GM18508 (cell line): ENCODE measurements at regions not wholly inside any gene's neighbourhood (a gene's known extent, or its start where the extent isn't known, plus 50 kb on each side); places are given as distances from the start of the nearest gene placed in this dataset.

Source experiments
- ATAC-seq: cut with Tn5 transposase; IDR thresholded peaks from one replicate; pipeline ENCODE4 v1.9.1; 2021; ENCODE audit warnings: moderate number of reproducible peaks; ENCODE audit not compliant: insufficient read depth, unreplicated experiment

DNA sequence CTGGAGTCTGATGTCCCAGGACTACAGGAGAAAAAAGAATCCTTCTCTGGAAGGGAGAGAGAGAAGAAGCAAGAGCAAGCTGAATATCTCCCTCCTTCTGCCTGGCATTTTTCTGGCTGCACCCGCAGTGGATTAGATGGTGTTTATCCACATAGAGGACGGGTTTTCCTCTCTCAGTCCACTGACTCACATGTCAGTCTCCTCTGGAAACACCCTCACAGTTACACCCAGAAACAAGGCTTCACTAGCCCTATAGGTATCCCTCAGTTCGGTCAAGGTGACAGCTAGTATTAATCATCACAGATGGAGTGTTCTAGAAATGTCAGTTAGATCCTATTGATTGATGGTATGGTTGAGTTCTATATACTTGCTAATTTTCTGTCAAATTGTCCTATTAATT is 87.9 kb downstream of the RHOU start:
- ATAC-seq, result no peak

DNA sequence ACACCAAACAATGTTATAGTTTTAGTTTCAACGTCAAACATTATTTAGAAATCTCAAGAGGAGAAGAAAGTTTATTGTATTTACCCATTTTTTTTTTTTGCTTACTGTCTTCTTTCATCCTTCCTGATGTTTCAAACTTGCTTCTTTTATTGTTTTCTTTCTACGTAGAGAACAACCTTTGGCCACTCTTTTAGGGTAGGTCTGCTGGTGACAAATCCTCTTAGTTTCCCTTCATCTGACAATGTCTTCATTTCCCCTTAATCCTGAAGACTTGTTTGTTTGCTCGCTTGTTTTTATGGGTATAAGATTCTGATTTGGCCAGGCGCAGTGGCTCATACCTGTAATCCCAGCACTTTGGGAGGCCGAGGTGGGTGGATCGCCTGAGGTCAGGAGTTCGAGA is 89.1 kb downstream of the RHOU start:
- ATAC-seq, result no peak

DNA sequence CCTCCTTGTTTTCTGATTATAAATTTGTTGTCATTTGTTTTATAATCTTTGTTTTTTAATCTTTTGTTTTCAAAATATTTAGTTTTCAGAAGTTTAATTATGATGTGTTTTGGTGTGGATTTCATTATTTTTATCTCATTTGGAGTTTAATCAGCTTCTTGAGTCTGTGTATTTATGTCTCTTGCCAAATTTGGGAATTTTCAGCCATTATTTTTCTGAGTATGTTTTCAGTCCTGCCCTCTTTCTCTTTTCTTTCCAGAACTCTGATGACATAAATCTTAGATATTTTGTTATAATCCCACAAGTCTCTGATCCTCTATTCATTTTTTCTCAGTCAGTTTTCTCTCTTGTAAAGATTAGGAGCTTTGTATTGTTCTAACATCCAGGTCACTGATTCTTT is 89.8 kb downstream of the RHOU start:
- no peak for ATAC-seq

DNA sequence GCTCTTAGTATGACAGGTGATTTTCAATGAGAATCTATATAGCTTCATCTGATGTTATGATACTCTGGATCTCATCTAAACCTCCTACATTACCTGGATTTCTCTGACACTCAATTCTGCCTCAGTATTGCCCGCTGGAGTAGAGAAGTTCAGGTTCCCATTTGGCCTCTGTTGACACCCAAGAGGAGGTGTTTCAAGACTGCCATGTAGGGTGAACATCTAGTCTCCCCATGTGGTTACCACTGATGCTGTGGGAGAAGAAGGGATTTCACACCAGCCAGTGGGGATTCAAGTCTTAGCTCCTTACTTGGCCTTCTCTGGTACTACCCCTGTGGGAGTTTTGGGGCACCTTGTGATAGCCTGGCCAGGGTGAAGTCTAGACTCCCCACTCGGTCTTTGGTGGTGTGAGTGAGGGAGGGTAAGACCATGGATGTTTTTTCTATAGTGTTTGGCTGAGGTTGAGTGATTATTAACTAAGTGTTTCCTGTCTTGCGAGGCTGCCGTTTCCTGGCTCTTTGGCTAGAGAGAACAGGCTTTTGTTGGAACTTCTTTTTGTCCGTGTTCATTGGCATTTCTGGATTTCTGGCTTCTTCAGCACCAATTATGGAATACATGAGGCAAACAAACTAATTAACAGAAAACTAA is 90.7 kb downstream of the RHOU start:
- peak; percentile 62 for ATAC-seq

DNA sequence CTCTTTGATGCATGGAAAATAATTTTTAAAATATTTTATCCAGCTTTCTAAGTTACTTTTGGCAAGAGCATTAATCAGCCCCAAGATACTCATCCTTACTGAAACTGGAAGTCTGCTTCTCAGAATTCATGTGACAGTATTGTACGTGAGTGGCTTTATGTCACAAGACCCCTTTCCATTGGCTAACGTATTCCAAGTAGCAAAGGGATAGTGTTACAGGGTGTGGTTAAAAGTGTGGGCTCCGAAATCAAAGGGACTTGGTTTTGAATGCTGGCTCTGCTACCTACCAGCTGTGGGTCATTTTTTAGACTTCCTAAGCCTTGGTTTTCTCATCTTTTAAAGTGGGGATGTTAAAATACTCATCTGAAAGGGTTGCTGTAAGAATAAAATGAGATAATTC is 91.7 kb downstream of the RHOU start:
- ATAC-seq, result no peak

DNA sequence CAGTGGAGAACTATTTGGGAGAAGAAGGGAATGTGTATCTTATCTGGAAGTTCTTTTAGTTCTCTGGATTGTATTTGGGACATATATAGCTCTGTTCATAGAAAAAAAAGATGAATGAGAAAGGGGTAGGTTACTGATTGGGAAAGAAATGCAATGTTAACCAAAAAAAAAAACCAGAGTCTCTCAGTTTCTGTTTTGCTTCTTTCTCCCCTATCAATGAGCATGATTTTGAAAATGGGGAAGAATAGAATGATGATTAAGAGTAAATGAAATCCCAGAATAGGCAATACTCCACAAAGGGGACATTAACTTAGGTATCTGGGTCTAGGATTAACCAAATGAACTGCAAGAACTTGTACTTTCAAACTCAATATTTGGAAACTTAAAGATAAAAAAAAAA is 92.9 kb downstream of the RHOU start:
- ATAC-seq, result no peak

DNA sequence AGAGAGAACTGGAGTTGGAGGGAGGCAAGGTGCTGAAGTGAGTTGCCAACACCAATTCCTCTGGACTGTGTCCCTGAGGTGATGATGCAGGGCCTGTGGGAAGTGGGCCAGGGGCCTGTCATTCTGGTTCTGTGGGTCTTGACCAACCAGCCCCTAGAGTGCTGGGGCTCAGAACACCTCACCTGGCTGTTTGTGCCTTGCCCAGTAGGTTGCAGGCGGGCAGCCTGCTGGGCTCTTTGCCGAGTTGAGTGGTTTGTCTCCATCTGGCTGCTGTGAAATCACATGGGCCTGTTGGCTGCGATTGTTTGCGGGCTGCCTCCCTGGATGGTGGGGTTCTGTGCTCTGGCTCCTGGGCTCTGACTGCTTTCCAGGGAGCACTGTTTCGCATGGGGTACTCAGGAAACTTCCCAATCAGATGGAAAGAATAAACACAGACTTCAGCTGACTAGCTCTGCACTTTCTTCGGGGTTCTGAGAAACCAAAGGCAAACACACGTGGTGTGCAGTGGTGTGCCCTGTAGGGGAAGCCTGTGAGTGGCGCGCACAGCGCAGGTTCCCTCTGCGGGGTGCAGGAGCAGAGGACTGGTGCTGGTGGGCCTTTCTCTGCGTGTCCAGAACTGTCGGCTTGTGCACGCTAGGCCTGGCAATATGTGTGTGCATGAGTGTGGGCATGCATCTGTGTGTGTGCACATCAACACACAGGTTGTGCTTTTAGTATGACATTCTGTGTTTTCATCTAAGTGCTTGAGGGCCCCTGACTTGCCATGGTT is 95.1 kb downstream of the RHOU start:
- no peak for ATAC-seq

DNA sequence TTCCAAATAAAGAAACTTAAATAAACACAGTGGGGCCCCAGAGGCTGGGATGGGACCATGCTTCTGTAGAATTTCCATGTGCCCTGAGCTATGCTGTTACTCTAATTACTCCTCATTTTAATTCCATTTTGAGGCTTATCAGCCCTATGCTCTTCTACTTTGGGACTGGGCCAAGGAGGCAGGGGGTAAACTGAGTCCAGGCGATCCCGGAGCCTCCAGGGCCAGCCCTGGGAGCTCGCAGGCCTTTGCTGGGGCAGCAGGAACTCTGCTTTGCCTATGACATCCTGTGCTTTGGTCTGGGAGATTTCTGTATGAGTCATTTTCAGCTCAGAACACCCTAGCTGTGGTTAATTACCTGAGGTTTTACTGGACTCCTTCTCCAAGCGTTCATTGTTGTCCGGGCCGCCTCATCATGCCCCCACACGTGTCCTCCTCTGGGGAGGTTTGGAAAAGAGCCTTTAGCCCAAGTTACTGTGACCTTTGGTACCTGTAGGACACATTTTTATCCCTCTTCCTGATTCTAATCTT is 95.7 kb downstream of the RHOU start:
- ATAC-seq, result peak; percentile 67

DNA sequence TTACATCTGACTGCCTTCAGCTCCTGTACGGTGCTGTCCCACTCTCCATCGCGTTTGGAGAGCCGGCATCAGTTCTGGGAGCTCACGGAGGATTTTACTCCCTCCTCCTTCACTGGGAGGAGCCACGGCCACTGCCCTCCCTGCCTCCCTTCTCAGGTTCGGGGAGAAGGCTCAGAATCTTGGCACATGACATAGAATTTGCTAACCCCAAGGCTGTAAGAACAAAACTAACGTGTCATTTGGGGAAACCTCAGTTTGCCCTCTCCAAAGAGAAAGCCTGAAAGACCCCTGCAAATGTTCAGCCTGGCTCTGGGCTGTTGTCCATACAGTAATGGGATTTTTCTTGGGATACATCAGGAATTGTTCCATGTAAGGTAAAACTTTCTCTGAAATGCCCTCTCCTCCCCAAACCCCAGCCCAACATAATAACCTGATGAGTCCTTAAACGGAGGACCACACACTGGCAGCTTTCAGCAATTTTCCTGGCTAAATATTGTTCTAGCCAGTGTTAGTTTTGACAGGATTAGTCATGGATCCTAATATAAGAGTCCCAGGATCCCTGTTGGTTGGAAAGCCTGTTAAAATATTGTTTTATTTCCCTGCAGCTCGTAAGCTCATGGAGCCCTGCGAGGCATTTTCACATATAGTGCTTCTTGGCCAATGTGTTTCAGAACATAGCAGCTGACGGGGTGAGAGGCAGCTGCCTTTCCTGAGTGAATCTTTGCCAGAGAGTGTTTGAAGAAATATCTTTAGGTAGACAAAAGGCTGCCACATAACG is 98.8 kb downstream of the RHOU start:
- ATAC-seq, result no peak

DNA sequence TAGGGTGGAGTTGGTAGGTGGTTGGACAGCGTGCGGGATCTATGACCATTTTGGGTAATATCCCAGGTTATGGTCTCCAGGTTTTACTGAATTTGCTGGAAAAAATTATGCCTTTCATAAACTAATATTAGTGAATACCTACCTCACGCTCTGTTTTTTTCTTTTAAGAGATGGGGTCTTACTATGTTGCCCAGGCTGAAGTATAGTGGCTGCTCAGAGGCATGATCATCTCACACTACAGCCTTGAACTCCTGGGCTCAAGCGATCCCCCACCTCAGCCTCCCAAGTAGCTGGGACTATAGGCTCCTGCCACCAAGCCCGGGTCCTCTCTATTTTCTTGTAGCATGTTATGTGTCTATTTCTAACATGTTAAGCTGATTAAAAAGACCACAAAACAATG is 100.2 kb downstream of the RHOU start:
- ATAC-seq, result no peak

DNA sequence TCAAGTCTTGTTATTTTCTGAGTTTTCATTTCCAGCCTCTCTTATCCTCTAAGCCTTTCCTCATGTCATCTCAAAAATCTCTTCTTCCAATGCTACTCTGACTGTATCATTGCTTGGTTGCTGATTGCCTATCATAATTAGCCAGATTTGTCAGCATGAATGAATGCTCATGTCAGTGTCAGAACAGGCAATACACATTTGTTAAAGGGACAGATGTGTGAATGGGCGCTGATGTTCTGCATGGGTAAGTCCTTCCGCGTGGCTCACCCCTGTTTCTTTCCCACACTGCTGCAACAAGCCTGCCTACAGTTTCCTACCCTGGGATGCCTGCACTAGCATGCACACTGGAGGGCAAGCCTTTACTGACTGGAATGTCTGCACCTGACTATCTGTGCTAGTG is 100.6 kb downstream of the RHOU start:
- no peak for ATAC-seq

DNA sequence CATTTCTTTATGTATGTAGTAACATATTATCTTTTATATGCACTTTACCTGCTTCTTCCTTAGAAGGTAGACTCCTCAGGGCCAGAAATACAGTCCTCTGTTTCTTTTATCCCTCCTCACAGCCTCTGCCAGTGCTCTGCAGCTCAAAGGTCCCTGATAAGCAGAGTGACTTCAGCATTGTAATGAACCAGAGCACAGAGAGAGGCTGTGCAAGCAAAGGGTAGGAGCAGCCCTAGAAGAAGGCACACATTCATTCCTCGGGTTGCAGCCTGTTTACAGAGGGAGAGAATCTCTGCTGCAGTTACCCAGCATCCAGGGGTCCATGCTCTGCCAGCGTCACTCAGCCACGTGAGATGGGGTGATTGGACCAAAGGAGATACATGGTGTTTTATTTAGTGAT is 101.1 kb downstream of the RHOU start:
- ATAC-seq, result no peak

DNA sequence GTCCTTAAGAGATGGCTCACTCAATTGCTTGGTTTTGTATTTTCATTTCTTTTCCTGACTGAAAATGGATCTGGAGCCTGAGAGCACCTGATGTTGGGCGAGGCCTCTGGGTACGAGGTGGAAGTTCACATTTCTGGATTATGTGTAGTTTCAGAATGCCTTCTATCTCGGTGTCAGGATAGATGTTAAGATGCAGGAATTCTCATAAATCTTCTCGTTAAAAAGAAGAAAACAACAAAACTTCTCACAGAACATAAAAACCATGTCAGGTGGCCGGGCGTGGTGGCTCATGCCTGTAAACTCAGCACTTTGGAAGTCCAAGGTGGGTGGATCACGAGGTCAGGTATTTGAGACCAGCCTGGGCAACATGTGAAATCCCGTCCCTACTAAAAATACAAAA is 101.8 kb downstream of the RHOU start:
- no peak for ATAC-seq

DNA sequence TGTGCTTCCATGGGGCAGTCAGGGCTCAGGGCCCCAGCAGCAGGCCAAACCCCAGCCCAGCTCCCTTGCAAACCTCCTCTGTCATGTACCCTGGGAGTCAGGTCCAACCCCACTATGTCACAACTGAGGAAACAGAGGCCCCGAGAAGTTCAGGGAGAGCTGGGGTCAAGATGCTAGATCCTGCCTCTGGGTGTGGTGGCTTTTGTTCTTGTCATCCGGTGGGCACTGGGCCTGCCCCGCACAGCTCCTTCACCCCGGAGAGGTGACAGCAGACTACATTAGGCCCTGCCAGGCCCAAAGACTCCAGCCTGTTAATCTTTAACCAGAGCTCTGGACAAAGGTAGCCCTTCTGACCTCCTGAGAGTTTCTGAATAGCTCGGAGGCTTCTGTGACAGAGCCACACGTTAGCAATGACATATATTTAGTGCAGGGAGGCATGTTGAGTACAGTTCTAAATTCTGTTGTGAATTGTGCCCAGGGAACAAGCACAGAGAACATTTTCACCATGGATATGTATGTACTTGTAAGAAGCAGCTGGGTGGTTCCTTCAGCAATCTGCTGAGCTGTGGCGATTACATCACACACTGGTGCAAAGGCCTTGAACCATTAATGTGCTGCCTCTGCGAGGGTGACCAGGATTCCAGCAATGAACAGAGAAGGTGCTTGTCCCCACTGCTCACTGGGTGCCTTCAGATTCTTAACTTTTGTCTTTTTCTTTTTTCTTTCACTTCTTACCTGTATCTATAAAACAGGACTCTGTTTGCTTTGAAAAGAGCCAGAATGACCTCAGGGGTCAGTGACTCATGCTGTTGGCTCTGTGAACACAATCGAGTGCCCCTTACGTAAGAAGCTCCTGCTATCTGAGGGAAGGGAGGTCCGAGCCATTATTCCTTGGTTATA is 102.8 kb downstream of the RHOU start:
- ATAC-seq, result peak; percentile 70

DNA sequence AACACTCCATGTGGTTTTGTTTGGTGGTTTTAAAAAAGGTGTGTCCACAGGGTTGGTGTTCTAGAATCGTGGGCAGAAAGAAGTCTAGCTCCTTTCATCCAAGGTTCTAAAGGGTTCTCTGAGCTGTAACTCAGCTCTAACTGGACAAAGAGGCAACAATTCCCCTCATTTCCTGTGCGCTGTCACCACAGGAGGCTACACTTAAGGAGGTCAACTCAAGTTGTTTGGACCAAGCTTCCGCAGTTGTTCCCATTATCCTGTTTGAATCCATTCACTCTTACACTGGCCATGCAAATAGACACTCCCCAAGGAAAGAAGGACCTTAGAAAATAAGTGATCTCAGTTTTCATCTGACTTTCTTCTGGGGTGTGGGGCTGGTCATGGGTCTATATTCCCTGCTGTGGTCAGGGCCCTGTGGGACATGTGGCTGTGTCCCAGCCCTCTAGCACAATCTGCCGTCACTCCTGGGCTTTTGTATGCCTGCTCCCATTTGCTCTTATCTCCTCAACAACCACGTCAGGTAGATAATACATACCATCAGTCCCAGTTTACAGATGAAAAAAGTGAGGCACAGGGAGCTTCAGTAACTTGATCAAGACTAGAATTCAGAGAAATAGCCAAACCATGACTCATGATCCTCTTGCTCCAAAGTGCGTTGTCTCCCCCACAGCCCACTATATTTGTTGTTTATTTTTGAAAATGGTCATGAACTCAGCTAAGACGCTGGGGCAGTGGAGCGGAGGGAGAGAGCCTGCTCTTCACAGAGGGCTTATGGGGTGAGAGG is 103.6 kb downstream of the RHOU start:
- no peak for ATAC-seq

DNA sequence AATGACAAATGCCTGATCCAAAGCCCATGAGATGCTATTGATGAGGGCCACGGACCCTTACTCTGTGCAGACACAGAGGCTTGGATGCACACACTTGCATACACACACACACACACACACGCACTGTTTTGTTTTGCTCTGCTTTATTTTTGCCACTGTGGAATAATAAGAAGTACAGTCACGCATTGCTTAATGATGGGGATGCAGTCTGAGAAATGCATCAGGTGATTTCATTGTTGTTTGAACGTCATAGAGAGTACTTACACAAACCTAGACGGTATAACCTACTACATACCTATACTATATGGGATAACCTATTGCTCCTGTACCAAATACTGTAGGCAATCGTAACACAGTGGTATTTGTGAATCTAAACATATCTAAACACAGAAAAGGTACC is 104.4 kb downstream of the RHOU start:
- ATAC-seq, result no peak

DNA sequence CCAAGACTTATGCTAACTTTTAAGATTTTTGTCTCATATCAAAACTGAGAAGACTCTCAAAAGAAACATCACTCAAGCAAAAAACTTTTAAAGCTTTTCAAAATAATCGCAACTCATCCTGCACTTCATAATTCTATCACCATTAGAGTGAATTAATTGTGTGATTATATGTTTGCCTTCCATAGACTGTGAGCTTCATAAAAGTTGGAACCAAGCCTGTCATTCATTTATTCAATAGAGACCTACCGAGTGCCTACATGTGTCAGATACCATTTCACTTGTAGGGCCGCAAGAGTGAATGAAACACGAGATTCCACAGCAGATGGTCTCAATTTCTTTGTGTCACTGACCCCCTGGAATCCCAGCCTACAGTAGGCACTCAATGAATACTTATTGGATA is 106.4 kb downstream of the RHOU start:
- no peak for ATAC-seq

DNA sequence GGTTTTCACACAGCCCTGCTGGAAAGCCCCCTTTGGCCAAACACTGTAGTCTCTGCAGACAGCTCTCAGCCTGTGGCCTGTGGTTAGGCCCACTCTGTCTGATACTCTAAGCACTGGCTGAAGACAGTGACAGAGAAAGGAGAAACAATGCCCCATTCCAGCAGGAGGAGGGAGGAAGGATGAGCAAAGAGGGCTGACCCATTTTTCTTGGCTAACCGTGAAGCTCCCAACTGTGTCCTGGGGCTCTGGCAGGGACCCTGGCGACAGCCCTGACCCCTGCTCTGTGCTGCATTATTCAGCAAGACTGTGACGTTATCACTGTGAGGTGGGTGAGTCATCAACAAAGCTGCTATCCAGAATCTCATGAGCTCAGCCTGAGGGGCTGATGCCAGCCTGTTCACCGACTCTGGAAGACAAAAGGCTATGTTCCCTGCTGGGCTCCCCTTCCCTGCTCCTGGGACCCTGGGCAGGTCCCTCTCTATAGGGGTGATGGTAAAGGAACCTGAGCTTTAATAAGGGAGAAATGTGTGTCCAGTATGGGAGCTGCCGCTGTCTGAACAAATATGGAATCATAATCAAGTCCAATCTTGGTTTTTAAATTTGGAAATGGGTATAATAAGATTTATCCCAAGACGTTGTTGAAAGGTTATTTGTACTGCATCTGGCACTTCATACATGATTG is 107.0 kb downstream of the RHOU start:
- ATAC-seq, result no peak

DNA sequence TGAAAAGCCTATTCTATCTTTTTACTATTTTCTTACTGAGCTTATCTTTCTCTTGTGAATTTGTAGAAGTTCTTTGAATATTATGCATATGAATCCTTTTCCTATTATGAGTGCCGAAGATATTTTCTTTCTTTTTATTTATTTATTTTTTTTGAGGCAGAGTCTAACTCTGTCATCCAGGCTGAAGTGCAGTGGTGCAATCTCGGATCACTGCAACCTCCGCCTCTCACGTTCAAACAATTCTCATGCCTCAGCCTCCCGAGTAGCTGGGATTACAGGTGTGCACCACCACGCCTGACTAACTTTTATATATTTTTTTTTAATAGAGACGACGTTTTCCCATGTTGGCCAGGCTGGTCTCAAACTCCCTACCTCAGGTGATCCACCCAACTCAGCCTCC is 109.8 kb downstream of the RHOU start:
- ATAC-seq, result no peak
